ENCODE measurements at regions not wholly inside any gene's neighbourhood (a gene's known extent, or its start where the extent isn't known, plus 50 kb on each side); places are given as distances from the start of the nearest gene placed in this dataset.
"Not testable (repeated sequence)": the region's sequence is repeated elsewhere in the genome, so short reads cannot be mapped to it uniquely, and the experiment has no call there.

DNA sequence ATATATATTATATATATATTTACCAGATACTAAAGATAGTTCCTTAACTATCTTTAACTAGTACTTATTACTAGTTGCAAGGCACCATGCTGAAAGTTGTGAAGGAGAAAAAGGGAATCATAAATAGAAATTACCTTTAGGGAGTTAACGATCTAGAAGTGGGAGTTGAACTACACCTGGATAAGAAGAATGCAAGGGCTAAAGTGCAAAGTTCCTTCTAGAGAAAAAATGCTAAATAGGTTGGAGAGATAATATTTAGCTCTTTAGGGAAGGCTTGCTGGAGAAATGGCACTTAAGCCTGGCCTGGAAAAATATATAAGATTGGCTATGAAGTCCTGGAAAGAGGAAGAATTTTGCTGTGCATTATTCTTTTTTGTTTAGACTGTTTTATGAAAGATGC is 130.6 kb upstream of the IGSF10 start:
- DNase-seq = no peak
- intact Hi-C loops (cut with micrococcal nuclease; ENCODE audit: unreplicated experiment) = no loop called here
- Mint-ChIP-seq H3K27ac (ENCODE audit: unreplicated experiment) (no peak overlapping the region), H3K9me3 (ENCODE audit: low read depth, unreplicated experiment) (no peaks in the 10 kb centered on the region), H3K36me3 (ENCODE audit: insufficient read depth, unreplicated experiment) (no peaks in the 10 kb centered on the region), H3K4me1 (ENCODE audit: low read depth, unreplicated experiment) (no peaks in the 10 kb centered on the region), H3K27me3 (ENCODE audit: unreplicated experiment) (no peaks in the 10 kb centered on the region), H3K4me3 (ENCODE audit: low read depth, unreplicated experiment) (no peak overlapping the region)
- BruUV-seq (replicated peaks) = no TSS peak
- TF ChIP-seq, protein P1, sequence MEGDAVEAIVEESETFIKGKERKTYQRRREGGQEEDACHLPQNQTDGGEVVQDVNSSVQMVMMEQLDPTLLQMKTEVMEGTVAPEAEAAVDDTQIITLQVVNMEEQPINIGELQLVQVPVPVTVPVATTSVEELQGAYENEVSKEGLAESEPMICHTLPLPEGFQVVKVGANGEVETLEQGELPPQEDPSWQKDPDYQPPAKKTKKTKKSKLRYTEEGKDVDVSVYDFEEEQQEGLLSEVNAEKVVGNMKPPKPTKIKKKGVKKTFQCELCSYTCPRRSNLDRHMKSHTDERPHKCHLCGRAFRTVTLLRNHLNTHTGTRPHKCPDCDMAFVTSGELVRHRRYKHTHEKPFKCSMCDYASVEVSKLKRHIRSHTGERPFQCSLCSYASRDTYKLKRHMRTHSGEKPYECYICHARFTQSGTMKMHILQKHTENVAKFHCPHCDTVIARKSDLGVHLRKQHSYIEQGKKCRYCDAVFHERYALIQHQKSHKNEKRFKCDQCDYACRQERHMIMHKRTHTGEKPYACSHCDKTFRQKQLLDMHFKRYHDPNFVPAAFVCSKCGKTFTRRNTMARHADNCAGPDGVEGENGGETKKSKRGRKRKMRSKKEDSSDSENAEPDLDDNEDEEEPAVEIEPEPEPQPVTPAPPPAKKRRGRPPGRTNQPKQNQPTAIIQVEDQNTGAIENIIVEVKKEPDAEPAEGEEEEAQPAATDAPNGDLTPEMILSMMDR (IDR thresholded peaks at IDR 0.05; ENCODE audit: unreplicated experiment) = no peak
- CTCF ChIA-PET = no interaction called here

DNA sequence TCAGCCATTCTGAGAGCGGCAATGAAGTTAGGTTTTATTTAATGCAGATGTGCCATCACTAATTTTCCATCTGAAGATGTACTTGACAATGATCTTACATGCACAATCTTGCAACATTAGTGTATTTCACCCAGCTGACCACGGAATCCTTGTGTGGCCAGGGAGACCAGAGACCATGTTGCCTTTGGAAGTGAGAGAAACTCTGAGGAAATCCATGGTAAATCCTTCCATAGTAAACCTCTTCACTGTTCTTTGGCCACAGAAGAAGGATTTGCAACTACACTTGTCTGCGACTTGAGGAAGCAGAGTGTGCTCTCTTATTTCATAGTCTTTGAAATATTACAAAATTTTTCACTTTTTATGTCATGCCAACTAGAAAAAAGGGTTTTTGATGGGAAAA is 128.4 kb upstream of the IGSF10 start:
- DNase-seq = no peak

DNA sequence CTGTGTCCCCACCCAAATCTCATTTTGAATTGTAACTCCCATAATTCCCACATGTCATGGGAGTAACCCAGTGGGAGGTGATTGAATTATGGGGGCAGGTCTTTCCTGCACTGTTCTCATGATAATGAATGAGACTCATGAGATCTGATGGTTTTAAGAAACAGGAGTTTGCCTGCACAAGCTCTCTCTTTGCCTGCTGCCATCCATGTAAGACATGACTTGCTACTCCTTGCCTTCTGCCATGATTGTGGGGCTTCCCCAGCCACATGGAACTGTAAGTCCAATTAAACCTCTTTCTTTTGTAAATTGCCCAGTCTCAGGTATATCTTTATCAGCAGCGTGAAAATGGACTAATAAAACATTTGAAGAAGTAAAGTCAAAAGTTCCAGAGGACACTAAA is 126.8 kb upstream of the IGSF10 start:
- H3K27ac Mint-ChIP-seq (ENCODE audit: unreplicated experiment); H3K27me3 Mint-ChIP-seq (ENCODE audit: unreplicated experiment); DNase-seq; H3K36me3 Mint-ChIP-seq (ENCODE audit: insufficient read depth, unreplicated experiment); CTCF ChIA-PET; H3K4me3 Mint-ChIP-seq (ENCODE audit: low read depth, unreplicated experiment); H3K9me3 Mint-ChIP-seq (ENCODE audit: low read depth, unreplicated experiment); H3K4me1 Mint-ChIP-seq (ENCODE audit: low read depth, unreplicated experiment); BruUV-seq (replicated peaks): not testable (repeated sequence)
- intact Hi-C loops (cut with micrococcal nuclease; ENCODE audit: unreplicated experiment) = loop anchor here (10.0 kb wide), 1 partner anchor 327 kb away; no protein-coding TSS in a partner anchor

More for the DNA sequence above, 128.4 kb upstream of the IGSF10 start:
- Mint-ChIP-seq H3K27ac (ENCODE audit: unreplicated experiment) (no peak overlapping the region), H3K36me3 (ENCODE audit: insufficient read depth, unreplicated experiment) (no peaks in the 10 kb centered on the region), H3K4me3 (ENCODE audit: low read depth, unreplicated experiment) (no peak overlapping the region), H3K27me3 (ENCODE audit: unreplicated experiment) (no peaks in the 10 kb centered on the region), H3K9me3 (ENCODE audit: low read depth, unreplicated experiment) (no peaks in the 10 kb centered on the region), H3K4me1 (ENCODE audit: low read depth, unreplicated experiment) (no peaks in the 10 kb centered on the region)
- BruUV-seq (replicated peaks) = no TSS peak
- TF ChIP-seq, protein P1 (IDR thresholded peaks at IDR 0.05; ENCODE audit: unreplicated experiment) = no peak
- intact Hi-C loops (cut with micrococcal nuclease; ENCODE audit: unreplicated experiment) = loop anchor here (10.0 kb wide), 1 partner anchor 325 kb away; no protein-coding TSS in a partner anchor
- CTCF ChIA-PET = no interaction called here

DNA sequence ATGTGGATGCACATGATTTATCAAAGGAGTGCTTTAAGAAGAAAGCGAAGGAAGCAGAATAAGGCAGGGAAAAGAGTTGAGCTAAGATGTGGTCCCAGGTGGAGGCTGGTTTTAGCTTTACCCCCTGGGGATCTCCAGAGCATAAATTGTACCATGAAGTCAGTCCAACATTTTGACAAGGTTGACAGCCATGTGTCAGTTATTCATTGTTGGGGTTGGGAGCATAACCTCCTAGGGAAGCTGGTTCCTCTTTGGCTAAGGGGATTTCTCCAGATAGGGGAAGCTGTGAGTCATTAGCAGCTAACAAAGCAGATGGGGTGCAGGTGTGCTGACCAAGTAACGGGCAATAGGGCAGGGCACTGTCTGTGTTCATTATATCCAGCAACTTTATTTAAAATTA is 123.7 kb upstream of the IGSF10 start:
- CTCF ChIA-PET = interaction anchor here (0.6 to 1.7 kb wide), 2 partner anchors 9 to 825 kb away, joined by 3 to 4 read pairs; no protein-coding TSS in a partner anchor
- no TSS peak for BruUV-seq (replicated peaks)
- intact Hi-C loops (cut with micrococcal nuclease; ENCODE audit: unreplicated experiment) = loop anchor here (10.0 kb wide), 1 partner anchor 330 kb away; no protein-coding TSS in a partner anchor
- Mint-ChIP-seq H3K4me1 (ENCODE audit: low read depth, unreplicated experiment) (no peaks in the 10 kb centered on the region), H3K27me3 (ENCODE audit: unreplicated experiment) (no peaks in the 10 kb centered on the region), H3K36me3 (ENCODE audit: insufficient read depth, unreplicated experiment) (no peaks in the 10 kb centered on the region), H3K9me3 (ENCODE audit: low read depth, unreplicated experiment) (peaks cover under 1% of the 10 kb centered on the region), H3K27ac (ENCODE audit: unreplicated experiment) (no peak overlapping the region), H3K4me3 (ENCODE audit: low read depth, unreplicated experiment) (no peak overlapping the region)
- TF ChIP-seq, protein P1 (IDR thresholded peaks at IDR 0.05; ENCODE audit: unreplicated experiment) = no peak
- DNase-seq = peak; percentile 12

DNA sequence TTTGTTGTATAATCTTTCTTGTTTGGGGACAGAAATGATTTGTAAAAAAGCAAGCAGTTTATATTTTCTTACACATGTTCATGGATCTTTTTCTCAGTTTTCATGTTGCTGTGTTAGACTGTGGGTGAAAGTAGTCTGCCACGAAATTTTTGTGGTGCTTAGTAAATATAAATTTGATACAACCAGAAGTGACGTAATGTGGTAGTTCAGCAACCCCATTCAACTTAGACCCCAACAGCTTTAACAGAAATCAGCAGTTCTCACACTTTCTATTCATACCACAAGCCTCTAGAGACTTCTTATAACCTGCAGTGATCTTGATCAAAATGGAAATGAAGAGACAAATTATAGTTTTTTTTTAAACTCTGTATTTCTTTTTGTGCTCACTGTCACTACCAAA is 120.2 kb upstream of the IGSF10 start:
- Mint-ChIP-seq H3K4me1 (ENCODE audit: low read depth, unreplicated experiment) (no peaks in the 10 kb centered on the region), H3K27me3 (ENCODE audit: unreplicated experiment) (no peaks in the 10 kb centered on the region), H3K36me3 (ENCODE audit: insufficient read depth, unreplicated experiment) (no peaks in the 10 kb centered on the region), H3K27ac (ENCODE audit: unreplicated experiment) (no peak overlapping the region), H3K9me3 (ENCODE audit: low read depth, unreplicated experiment) (peaks cover 3% of the 10 kb centered on the region), H3K4me3 (ENCODE audit: low read depth, unreplicated experiment) (no peak overlapping the region)
- intact Hi-C loops (cut with micrococcal nuclease; ENCODE audit: unreplicated experiment) = loop anchor here (10.0 kb wide), 1 partner anchor 334 kb away; no protein-coding TSS in a partner anchor
- TF ChIP-seq, protein P1 (IDR thresholded peaks at IDR 0.05; ENCODE audit: unreplicated experiment) = no peak
- no TSS peak for BruUV-seq (replicated peaks)
- DNase-seq = no peak
- CTCF ChIA-PET = interaction anchor here (0.7 kb wide), 1 partner anchor 256 kb away, joined by 3 read pairs; no protein-coding TSS in a partner anchor

Data from Calu3 (cell line).